ENCODE measurements at regions not wholly inside any gene's neighbourhood (a gene's known extent, or its start where the extent isn't known, plus 50 kb on each side); places are given as distances from the start of the nearest gene placed in this dataset.
A peak's percentile ranks its signal among the peaks of the same experiment; 100 is the strongest.

GRCh38 chr7:34207810-34208209, 302.5 kb downstream of the BMPER start:
- H3K4me3 ChIP-seq (ENCODE audit: low read depth, low read length), result no peak overlapping the region
- DNase-seq (ENCODE audit: low read depth), result peak; percentile 7
- TF ChIP-seq CTCF (conservative IDR thresholded peaks at IDR 0.05; ENCODE audit: low read depth, low read length), result no peak

GRCh38 chr7:34208878-34209621, 303.7 kb downstream of the BMPER start:
- no peak for TF ChIP-seq CTCF (conservative IDR thresholded peaks at IDR 0.05; ENCODE audit: low read depth, low read length)
- H3K4me3 ChIP-seq (ENCODE audit: low read depth, low read length), result no peak overlapping the region
- no peak for DNase-seq (ENCODE audit: low read depth)

GRCh38 chr7:34211018-34211417, 305.7 kb downstream of the BMPER start:
- no peak for DNase-seq (ENCODE audit: low read depth)
- TF ChIP-seq CTCF (conservative IDR thresholded peaks at IDR 0.05; ENCODE audit: low read depth, low read length), result no peak
- no peak overlapping the region for H3K4me3 ChIP-seq (ENCODE audit: low read depth, low read length)

- no peak overlapping the region for H3K4me3 ChIP-seq (ENCODE audit: low read depth, low read length)
- no peak for DNase-seq (ENCODE audit: low read depth)
- TF ChIP-seq CTCF (conservative IDR thresholded peaks at IDR 0.05; ENCODE audit: low read depth, low read length), result no peak
These were observed 312.6 kb downstream of the BMPER start for GRCh38 chr7:34217972-34218371.

GRCh38 chr7:34219153-34219718, 313.9 kb downstream of the BMPER start:
- no peak overlapping the region for H3K4me3 ChIP-seq (ENCODE audit: low read depth, low read length)
- no peak for TF ChIP-seq CTCF (conservative IDR thresholded peaks at IDR 0.05; ENCODE audit: low read depth, low read length)
- DNase-seq (ENCODE audit: low read depth), result no peak

- no peak for TF ChIP-seq CTCF (conservative IDR thresholded peaks at IDR 0.05; ENCODE audit: low read depth, low read length)
- no peak overlapping the region for H3K4me3 ChIP-seq (ENCODE audit: low read depth, low read length)
These were observed 315.3 kb downstream of the BMPER start for GRCh38 chr7:34220506-34221185.

More at GRCh38 chr7:34220506-34221185, 315.3 kb downstream of the BMPER start:
- peak; percentile 51 for DNase-seq (ENCODE audit: low read depth)

All from choroid plexus epithelial cell (primary cell).